ENCODE measurements at regions not wholly inside any gene's neighbourhood (a gene's known extent, or its start where the extent isn't known, plus 50 kb on each side); places are given as distances from the start of the nearest gene placed in this dataset.
"Not testable (repeated sequence)": the region's sequence is repeated elsewhere in the genome, so short reads cannot be mapped to it uniquely, and the experiment has no call there.

GRCh38 chr20:48154040-48154765 lies 368.9 kb upstream of the SULF2 start:
- DNase-seq (ENCODE audit: low spot score): no peak

- peak; percentile 27 for DNase-seq (ENCODE audit: low spot score)
Measured at GRCh38 chr20:48153523-48153922, 368.2 kb upstream of the SULF2 start.

- DNase-seq (ENCODE audit: low spot score): no peak
Measured at GRCh38 chr20:48153103-48153502, 367.8 kb upstream of the SULF2 start.

GRCh38 chr20:48150568-48150967 lies 365.3 kb upstream of the SULF2 start:
- DNase-seq (ENCODE audit: low spot score): no peak

GRCh38 chr20:48149902-48150301 lies 364.6 kb upstream of the SULF2 start:
- no peak for DNase-seq (ENCODE audit: low spot score)

GRCh38 chr20:48148916-48149672 lies 363.8 kb upstream of the SULF2 start:
- DNase-seq (ENCODE audit: low spot score): no peak

- DNase-seq (ENCODE audit: low spot score): no peak
Measured at GRCh38 chr20:48148020-48148419, 362.7 kb upstream of the SULF2 start.

GRCh38 chr20:48147311-48147710 lies 362.0 kb upstream of the SULF2 start:
- DNase-seq (ENCODE audit: low spot score): no peak

- no peak for DNase-seq (ENCODE audit: low spot score)
Measured at GRCh38 chr20:48146877-48147276, 361.6 kb upstream of the SULF2 start.

GRCh38 chr20:48146308-48146707 lies 361.0 kb upstream of the SULF2 start:
- DNase-seq (ENCODE audit: low spot score): no peak

GRCh38 chr20:48143435-48144081 lies 358.3 kb upstream of the SULF2 start:
- no peak for DNase-seq (ENCODE audit: low spot score)

GRCh38 chr20:48142516-48142773 lies 357.2 kb upstream of the SULF2 start:
- no peak for DNase-seq (ENCODE audit: low spot score)

GRCh38 chr20:48141660-48142515 lies 356.6 kb upstream of the SULF2 start:
- DNase-seq (ENCODE audit: low spot score): no peak

- DNase-seq (ENCODE audit: low spot score): no peak
Measured at GRCh38 chr20:48139262-48140041, 354.2 kb upstream of the SULF2 start.

- no peak for DNase-seq (ENCODE audit: low spot score)
Measured at GRCh38 chr20:48132834-48133233, 347.6 kb upstream of the SULF2 start.

GRCh38 chr20:48131581-48131980 lies 346.3 kb upstream of the SULF2 start:
- no peak for DNase-seq (ENCODE audit: low spot score)

- no peak for DNase-seq (ENCODE audit: low spot score)
Measured at GRCh38 chr20:48129345-48129942, 344.2 kb upstream of the SULF2 start.

GRCh38 chr20:48128436-48128835 lies 343.2 kb upstream of the SULF2 start:
- no peak for DNase-seq (ENCODE audit: low spot score)

GRCh38 chr20:48127964-48128363 lies 342.7 kb upstream of the SULF2 start:
- not testable (repeated sequence) for DNase-seq (ENCODE audit: low spot score)

GRCh38 chr20:48127133-48127532 lies 341.9 kb upstream of the SULF2 start:
- not testable (repeated sequence) for DNase-seq (ENCODE audit: low spot score)

- no peak for DNase-seq (ENCODE audit: low spot score)
Measured at GRCh38 chr20:48126227-48126740, 341.0 kb upstream of the SULF2 start.

All from NAMALWA (cell line).